Fibroblast of skin of scalp (primary cell): ENCODE measurements at regions not wholly inside any gene's neighbourhood (a gene's known extent, or its start where the extent isn't known, plus 50 kb on each side); places are given as distances from the start of the nearest gene placed in this dataset.
A peak's percentile ranks its signal among the peaks of the same experiment; 100 is the strongest.

Source experiments
- DNase-seq: peaks from one replicate; pipeline ENCODE4 v3.0.0-alpha.2; 2013

- no peak for DNase-seq
These were observed 86.2 kb downstream of the MCFD2 start for GRCh38 chr2:46829231-46829995.

GRCh38 chr2:46828491-46829230 lies 86.9 kb downstream of the MCFD2 start:
- DNase-seq = no peak

- no peak for DNase-seq
These were observed 87.5 kb downstream of the MCFD2 start for GRCh38 chr2:46828135-46828438.

GRCh38 chr2:46827274-46828134 lies 88.1 kb downstream of the MCFD2 start:
- DNase-seq = peak; percentile 81

GRCh38 chr2:46826569-46827245 lies 88.9 kb downstream of the MCFD2 start:
- no peak for DNase-seq

- DNase-seq = peak; percentile 72
These were observed 89.6 kb downstream of the MCFD2 start for GRCh38 chr2:46825939-46826568.

GRCh38 chr2:46825231-46825938 lies 90.2 kb downstream of the MCFD2 start:
- no peak for DNase-seq

- DNase-seq = no peak
These were observed 91.0 kb downstream of the MCFD2 start for GRCh38 chr2:46824611-46825010.

GRCh38 chr2:46821600-46821999 lies 94.0 kb downstream of the MCFD2 start:
- DNase-seq = no peak

- DNase-seq = no peak
These were observed 96.8 kb downstream of the MCFD2 start for GRCh38 chr2:46818819-46819218.

- no peak for DNase-seq
These were observed 97.4 kb downstream of the MCFD2 start for GRCh38 chr2:46818141-46818621.

- no peak for DNase-seq
These were observed 98.5 kb downstream of the MCFD2 start for GRCh38 chr2:46816846-46817726.

GRCh38 chr2:46816151-46816845 lies 99.3 kb downstream of the MCFD2 start:
- DNase-seq = no peak

- DNase-seq = peak; percentile 55
These were observed 100.3 kb downstream of the MCFD2 start for GRCh38 chr2:46815121-46815802.

- peak; percentile 78 for DNase-seq
These were observed 101.2 kb downstream of the MCFD2 start for GRCh38 chr2:46814160-46814961.

- DNase-seq = no peak
These were observed 101.9 kb downstream of the MCFD2 start for GRCh38 chr2:46813680-46814079.

GRCh38 chr2:46813020-46813415 lies 102.6 kb downstream of the MCFD2 start:
- DNase-seq = peak; percentile 42
